DOHH2 (cell line): ENCODE measurements at regions not wholly inside any gene's neighbourhood (a gene's known extent, or its start where the extent isn't known, plus 50 kb on each side); places are given as distances from the start of the nearest gene placed in this dataset.

Source experiments
- H3F3A ChIP-seq: fragments of 200-600 bp; sonication (generic), shearing (Covaris generic); 2 replicates; pipeline ENCODE4 v1.6.0; 2016; ENCODE audit warnings: antibody characterized with exemption, mild to moderate bottlenecking; ENCODE audit not compliant: control insufficient read depth, insufficient read depth
- H3K27ac ChIP-seq: fragments of 200-600 bp; sonication (generic); 2 replicates; pipeline ENCODE4 v1.5.1; 2014; ENCODE audit warnings: low read depth, mild to moderate bottlenecking, low read length, moderate library complexity
- H3K27me3 ChIP-seq: fragments of 200-600 bp; sonication (generic); 2 replicates; pipeline ENCODE4 v1.6.1; 2014; ENCODE audit warnings: mild to moderate bottlenecking, low read length, mixed read lengths; ENCODE audit not compliant: control insufficient read depth
- H3K36me3 ChIP-seq: fragments of 200-600 bp; sonication (generic); 2 replicates; pipeline ENCODE4 v1.6.1; 2014; ENCODE audit warnings: mild to moderate bottlenecking, low read length, moderate library complexity, mixed read lengths; ENCODE audit not compliant: control insufficient read depth
- H3K4me1 ChIP-seq: fragments of 200-600 bp; sonication (generic); 2 replicates; pipeline ENCODE4 v1.6.1; 2014; ENCODE audit warnings: mild to moderate bottlenecking, low read length, mixed read lengths; ENCODE audit not compliant: control insufficient read depth
- H3K4me2 ChIP-seq: fragments of 200-600 bp; sonication (generic); 2 replicates; pipeline ENCODE4 v1.6.0; 2014; ENCODE audit warnings: mild to moderate bottlenecking, low read length, moderate library complexity
- H3K4me3 ChIP-seq: fragments of 200-600 bp; sonication (generic); 2 replicates; pipeline ENCODE4 v1.5.1; 2014; ENCODE audit warnings: mild to moderate bottlenecking, low read length, mixed read lengths
- H3K79me2 ChIP-seq: fragments of 200-600 bp; sonication (generic); 2 replicates; pipeline ENCODE4 v1.6.1; 2014; ENCODE audit warnings: mild to moderate bottlenecking, low read length, mixed read lengths; ENCODE audit not compliant: control insufficient read depth
- H3K9me2 ChIP-seq: fragments of 200-600 bp; sonication (generic); replicated peaks from 2 replicates; pipeline ENCODE4 v1.6.1; 2014; ENCODE audit warnings: mild to moderate bottlenecking, low read length, mixed read lengths; ENCODE audit not compliant: control insufficient read depth
- H3K9me3 ChIP-seq: fragments of 200-600 bp; sonication (generic); 2 replicates; pipeline ENCODE4 v1.6.1; 2014; ENCODE audit warnings: antibody characterized with exemption, low read length, mixed read lengths; ENCODE audit not compliant: control insufficient read depth, insufficient read depth
- H4K20me1 ChIP-seq: fragments of 200-600 bp; sonication (generic); 2 replicates; pipeline ENCODE4 v1.6.0; 2014; ENCODE audit warnings: low read depth, mild to moderate bottlenecking, antibody characterized with exemption, low read length, moderate library complexity; ENCODE audit not compliant: control insufficient read depth, insufficient read depth
- EZH2phosphoT487 ChIP-seq: fragments of 200-600 bp; sonication (generic); IDR thresholded peaks from 2 replicates; pipeline ENCODE4 v1.6.1; 2017; ENCODE audit warnings: borderline replicate concordance, mild to moderate bottlenecking, antibody characterized with exemption, low read length, moderate library complexity, mixed read lengths
- TF ChIP-seq, protein P1 (sequence below): fragments of 200-600 bp; sonication (generic); IDR thresholded peaks from one replicate; pipeline ENCODE4 v1.5.1; 2014; ENCODE audit warnings: antibody characterized with exemption, mild to moderate bottlenecking, low read depth, low read length; ENCODE audit not compliant: poor library complexity, severe bottlenecking

DNA sequence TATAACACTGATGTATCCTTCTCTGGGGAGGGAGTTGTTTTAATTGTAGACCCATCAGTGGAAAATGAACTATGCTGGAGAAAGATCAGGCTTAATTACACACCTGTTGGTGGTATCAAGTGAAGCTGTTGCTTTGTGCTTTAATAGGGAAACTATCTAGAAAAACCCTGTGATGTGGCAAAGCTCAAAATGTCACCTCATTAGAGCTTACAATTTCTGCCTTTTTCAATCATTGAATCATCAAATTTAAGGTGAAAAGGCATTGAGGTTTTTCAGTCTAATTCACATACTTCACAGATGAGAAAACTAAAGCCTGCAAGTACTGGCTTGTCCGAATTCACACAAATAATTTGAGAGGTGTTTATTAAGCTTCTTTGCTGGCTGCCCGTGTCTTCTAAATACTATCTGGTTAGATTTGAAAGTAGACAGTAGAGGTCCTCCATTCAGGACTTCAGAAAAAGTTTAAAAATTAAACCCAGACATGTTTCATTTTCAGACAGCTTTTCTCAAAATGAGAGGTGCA, 143.3 kb upstream of the MAP3K7 start:
- Histone ChIP-seq H3K27ac (no peak overlapping the region), H3K79me2 (no peaks in the 10 kb centered on the region), H3F3A (no peaks in the 10 kb centered on the region), H3K9me2 (no peaks in the 10 kb centered on the region), H4K20me1 (no peaks in the 10 kb centered on the region), H3K4me3 (no peak overlapping the region), H3K27me3 (peaks cover 11% of the 10 kb centered on the region), H3K4me1 (no peaks in the 10 kb centered on the region), H3K4me2 (no peak overlapping the region), H3K9me3 (no peaks in the 10 kb centered on the region), H3K36me3 (no peaks in the 10 kb centered on the region)
- TF ChIP-seq, protein P1, sequence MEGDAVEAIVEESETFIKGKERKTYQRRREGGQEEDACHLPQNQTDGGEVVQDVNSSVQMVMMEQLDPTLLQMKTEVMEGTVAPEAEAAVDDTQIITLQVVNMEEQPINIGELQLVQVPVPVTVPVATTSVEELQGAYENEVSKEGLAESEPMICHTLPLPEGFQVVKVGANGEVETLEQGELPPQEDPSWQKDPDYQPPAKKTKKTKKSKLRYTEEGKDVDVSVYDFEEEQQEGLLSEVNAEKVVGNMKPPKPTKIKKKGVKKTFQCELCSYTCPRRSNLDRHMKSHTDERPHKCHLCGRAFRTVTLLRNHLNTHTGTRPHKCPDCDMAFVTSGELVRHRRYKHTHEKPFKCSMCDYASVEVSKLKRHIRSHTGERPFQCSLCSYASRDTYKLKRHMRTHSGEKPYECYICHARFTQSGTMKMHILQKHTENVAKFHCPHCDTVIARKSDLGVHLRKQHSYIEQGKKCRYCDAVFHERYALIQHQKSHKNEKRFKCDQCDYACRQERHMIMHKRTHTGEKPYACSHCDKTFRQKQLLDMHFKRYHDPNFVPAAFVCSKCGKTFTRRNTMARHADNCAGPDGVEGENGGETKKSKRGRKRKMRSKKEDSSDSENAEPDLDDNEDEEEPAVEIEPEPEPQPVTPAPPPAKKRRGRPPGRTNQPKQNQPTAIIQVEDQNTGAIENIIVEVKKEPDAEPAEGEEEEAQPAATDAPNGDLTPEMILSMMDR = no peak
- no peak for TF ChIP-seq EZH2phosphoT487

DNA sequence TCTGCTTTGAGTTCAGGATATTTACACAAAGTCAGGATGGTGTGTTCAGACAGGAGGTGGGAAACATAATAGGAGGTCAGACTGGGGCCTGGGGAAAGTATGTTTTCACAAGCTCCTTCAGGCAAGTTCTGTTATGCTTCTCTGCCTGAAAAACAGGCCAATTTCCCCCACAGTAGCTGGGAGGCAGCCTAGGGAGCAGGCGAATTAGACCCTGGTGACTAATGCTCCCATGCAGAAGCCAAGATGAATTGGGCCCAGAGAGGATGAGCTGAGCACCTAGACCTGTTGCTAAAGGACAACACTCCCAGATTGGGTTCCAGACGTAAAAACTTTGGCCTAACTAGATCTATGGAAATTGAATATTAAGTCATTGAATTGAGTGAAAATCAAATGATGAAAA, 142.2 kb upstream of the MAP3K7 start:
- Histone ChIP-seq H3K4me1 (no peaks in the 10 kb centered on the region), H3K27me3 (peaks cover 11% of the 10 kb centered on the region), H3K79me2 (no peaks in the 10 kb centered on the region), H3K9me2 (no peaks in the 10 kb centered on the region), H3K4me2 (no peak overlapping the region), H3K27ac (no peak overlapping the region), H4K20me1 (no peaks in the 10 kb centered on the region), H3F3A (no peaks in the 10 kb centered on the region), H3K4me3 (no peak overlapping the region), H3K9me3 (no peaks in the 10 kb centered on the region), H3K36me3 (no peaks in the 10 kb centered on the region)
- TF ChIP-seq EZH2phosphoT487 = no peak
- TF ChIP-seq, protein P1 = no peak

DNA sequence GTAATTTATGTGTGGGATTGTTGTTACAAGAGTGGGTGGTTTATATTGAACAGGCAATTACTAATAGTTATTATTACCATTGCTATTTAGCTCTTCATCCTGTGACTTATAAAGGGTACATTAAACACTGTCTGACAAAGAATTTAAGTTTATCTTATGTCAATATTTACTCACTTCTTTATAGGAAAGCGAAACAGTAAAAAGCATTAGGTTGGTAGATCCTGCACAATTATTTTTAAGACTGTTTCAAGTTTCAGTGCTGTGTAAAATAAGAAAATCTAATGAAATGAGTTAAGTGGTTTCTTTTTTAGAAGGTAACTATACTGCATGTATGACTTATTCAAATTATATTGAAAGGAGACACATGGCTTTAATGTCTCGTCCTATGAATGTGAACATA, 135.8 kb upstream of the MAP3K7 start:
- no peak for TF ChIP-seq EZH2phosphoT487
- TF ChIP-seq, protein P1 = no peak
- no peak overlapping the region for H3K4me3 ChIP-seq
- no peak overlapping the region for H3K4me2 ChIP-seq
- H3K79me2 ChIP-seq = no peaks in the 10 kb centered on the region
- H4K20me1 ChIP-seq = no peaks in the 10 kb centered on the region; the same call in 1 of the 2 replicates
- H3K36me3 ChIP-seq = no peaks in the 10 kb centered on the region
- H3F3A ChIP-seq = no peaks in the 10 kb centered on the region
- no peak overlapping the region for H3K27ac ChIP-seq
- H3K9me3 ChIP-seq = no peaks in the 10 kb centered on the region
- no peaks in the 10 kb centered on the region; the same call in 1 of the 2 replicates for H3K27me3 ChIP-seq
- no peaks in the 10 kb centered on the region for H3K9me2 ChIP-seq
- H3K4me1 ChIP-seq = no peaks in the 10 kb centered on the region

DNA sequence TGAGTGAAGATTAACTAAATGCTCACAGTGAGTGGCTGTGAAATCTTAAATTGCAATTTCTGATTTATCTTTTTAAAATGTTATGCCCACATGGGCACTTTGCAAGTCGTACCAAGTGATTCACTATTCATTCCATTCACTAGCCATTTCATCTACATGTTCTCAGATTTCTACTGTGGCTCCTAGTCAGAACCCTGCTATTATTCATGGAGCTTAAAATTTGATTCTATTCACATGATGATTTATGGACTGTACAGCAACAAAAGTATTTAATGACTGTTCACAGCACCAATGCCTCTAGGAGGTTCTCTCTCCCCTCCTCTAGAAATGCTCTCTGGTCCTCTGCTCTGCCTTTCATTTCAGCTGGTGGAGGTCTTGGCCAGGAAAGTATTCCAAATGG, 133.5 kb upstream of the MAP3K7 start:
- Histone ChIP-seq H3F3A (no peaks in the 10 kb centered on the region), H3K4me1 (no peaks in the 10 kb centered on the region), H4K20me1 (no peaks in the 10 kb centered on the region; the same call in 1 of the 2 replicates), H3K9me2 (no peaks in the 10 kb centered on the region), H3K4me3 (no peak overlapping the region), H3K4me2 (no peak overlapping the region), H3K79me2 (no peaks in the 10 kb centered on the region), H3K27ac (no peak overlapping the region), H3K9me3 (no peaks in the 10 kb centered on the region), H3K27me3 (peaks cover 5% of the 10 kb centered on the region; the same call in 1 of the 2 replicates), H3K36me3 (no peaks in the 10 kb centered on the region)
- TF ChIP-seq EZH2phosphoT487 = no peak
- TF ChIP-seq, protein P1 = no peak
